HCT116 (cell line): ENCODE measurements at regions not wholly inside any gene's neighbourhood (a gene's known extent, or its start where the extent isn't known, plus 50 kb on each side); places are given as distances from the start of the nearest gene placed in this dataset.

Experiments
- ATAC-seq: fragments of 200-7000 bp; cut with Tn5 transposase; 2 replicates; pipeline ENCODE4 v1.9.1; 2020; ENCODE audit warnings: mild to moderate bottlenecking, moderate library complexity
- BruUV-seq: library from RNA; stranded (reverse); fragments of 400-500 nt; replicated peaks from 2 replicates; lab custom pipeline; 2021; lab: Mats Ljungman, UMichigan
- CTCF ChIA-PET: fragments of 300-600 bp; sonication (Branson Sonifier 250); formaldehyde crosslinking; loops from one replicate; lab custom pipeline; 2021; ENCODE audit warnings: antibody characterized with exemption; lab: Charles Lee
- POLR2A ChIA-PET: fragments of 300-600, 350-600 bp; sonication (Branson Sonifier 250); formaldehyde crosslinking; loops from one replicate; lab custom pipeline; 2021; ENCODE audit warnings: antibody characterized with exemption; lab: Charles Lee
- RAD21 ChIA-PET, 2 experiments: fragments of 300-600 bp; sonication (Branson Sonifier 250); formaldehyde crosslinking; loops; one replicate each; lab custom pipeline; 2023; ENCODE audit warnings: low total read pairs in 2 of 2; ENCODE audit not compliant: uncharacterized antibody in 2 of 2, unreplicated experiment in 2 of 2, low non-redundant PET in 1 of 2; lab: Charles Lee
- DNase-seq: peaks from one replicate; pipeline ENCODE4 v3.0.0-alpha.2; 2010; ENCODE audit warnings: low read depth, low spot score
- H2AFZ ChIP-seq: fragments of 200-600 bp; shearing (Covaris generic), sonication (generic); 2 replicates; pipeline ENCODE4 v1.6.1; 2017; ENCODE audit warnings: low read depth, mixed run types, mixed read lengths, antibody characterized with exemption, low read length; ENCODE audit not compliant: poor library complexity, severe bottlenecking
- H3K27ac ChIP-seq: 2 replicates; pipeline ENCODE4 v1.5.1; 2012; ENCODE audit warnings: low read depth, low read length
- H3K27me3 ChIP-seq: fragments of 200-600 bp; sonication (generic); 2 replicates; pipeline ENCODE4 v1.6.1; 2016; ENCODE audit warnings: mixed run types, low read length, mixed read lengths; ENCODE audit not compliant: insufficient read depth
- H3K36me3 ChIP-seq, 2 experiments: fragments of 200-500 bp in 1 of 2; fragments of 200-600 bp in 1 of 2; sonication (Bioruptor generic) in 1 of 2; sonication (generic) in 1 of 2; 2 replicates each; pipeline versions ENCODE4 v1.5.1 to v1.6.1; 2014 to 2016; ENCODE audit warnings: low read length in 2 of 2, inconsistent platforms in 1 of 2, mixed read lengths in 1 of 2, mixed run types in 1 of 2; ENCODE audit not compliant: insufficient read depth in 2 of 2, control insufficient read depth in 1 of 2
- H3K4me1 ChIP-seq, 2 experiments: fragments of 200-600 bp in 1 of 2; sonication (generic) in 1 of 2; 2 replicates each; pipeline versions ENCODE4 v1.5.1 to v1.6.1; 2012 to 2017; ENCODE audit warnings: low read length in 2 of 2, inconsistent platforms in 1 of 2, mild to moderate bottlenecking in 1 of 2, mixed read lengths in 1 of 2, mixed run types in 1 of 2, moderate library complexity in 1 of 2; ENCODE audit not compliant: insufficient read depth in 2 of 2, control insufficient read depth in 1 of 2
- H3K4me2 ChIP-seq: fragments of 200-600 bp; sonication (generic); 2 replicates; pipeline ENCODE4 v1.6.1; 2017; ENCODE audit warnings: mixed run types, low read length, mixed read lengths
- H3K4me3 ChIP-seq, 2 experiments: fragments of 200-600 bp in 1 of 2; sonication (generic) in 1 of 2; replicated peaks in 1 of 2; 2 replicates each; pipeline ENCODE4 v1.5.1; 2011 to 2016; ENCODE audit warnings: low read length in 2 of 2, control low read depth in 1 of 2, low read depth in 1 of 2, mild to moderate bottlenecking in 1 of 2, mixed read lengths in 1 of 2, mixed run types in 1 of 2
- H3K79me2 ChIP-seq: fragments of 200-600 bp; sonication (generic); 2 replicates; pipeline ENCODE4 v1.6.1; 2017; ENCODE audit warnings: mild to moderate bottlenecking, mixed run types, low read length, moderate library complexity, mixed read lengths; ENCODE audit not compliant: insufficient read depth
- H3K9ac ChIP-seq: fragments of 200-600 bp; sonication (generic); 2 replicates; pipeline ENCODE4 v1.6.1; 2016; ENCODE audit warnings: low read length, mixed read lengths
- H3K9me2 ChIP-seq: fragments of 200-600 bp; sonication (generic), shearing (Covaris generic); 2 replicates; pipeline ENCODE4 v1.6.1; 2017; ENCODE audit warnings: mixed run types, mild to moderate bottlenecking, moderate library complexity; ENCODE audit not compliant: insufficient read depth
- H3K9me3 ChIP-seq, 2 experiments: fragments of 200-500 bp in 1 of 2; fragments of 200-600 bp in 1 of 2; sonication (Bioruptor generic) in 1 of 2; sonication (generic) in 1 of 2; 2 replicates each; pipeline ENCODE4 v1.6.1; 2014 to 2017; ENCODE audit warnings: low read length in 2 of 2, mixed read lengths in 2 of 2, inconsistent platforms in 1 of 2, low read depth in 1 of 2, mild to moderate bottlenecking in 1 of 2, mixed run types in 1 of 2, moderate library complexity in 1 of 2; ENCODE audit not compliant: control insufficient read depth in 1 of 2, insufficient read depth in 1 of 2
- H4K20me1 ChIP-seq: fragments of 200-600 bp; sonication (generic), shearing (Covaris generic); 2 replicates; pipeline ENCODE4 v1.6.1; 2017; ENCODE audit warnings: mixed run types, mild to moderate bottlenecking, moderate library complexity; ENCODE audit not compliant: insufficient read depth
- CTCF ChIP-seq, 3 experiments: fragments of 200-600 bp in 1 of 3; sonication (generic) in 1 of 3; IDR thresholded peaks in 2 of 3; conservative IDR thresholded peaks in 1 of 3; 2 replicates each; pipeline ENCODE4 v1.5.1; 2012 to 2017; ENCODE audit warnings: low read depth in 2 of 3, low read length in 2 of 3, antibody characterized with exemption in 1 of 3, borderline replicate concordance in 1 of 3, control low read depth in 1 of 3, mild to moderate bottlenecking in 1 of 3, mixed read lengths in 1 of 3, mixed run types in 1 of 3, moderate library complexity in 1 of 3; ENCODE audit not compliant: insufficient read depth in 1 of 3
- ELF1 ChIP-seq: IDR thresholded peaks from 2 replicates; pipeline ENCODE4 v1.6.1; 2012; ENCODE audit warnings: low read depth, borderline replicate concordance
- RAD21 ChIP-seq: IDR thresholded peaks from 2 replicates; pipeline ENCODE4 v1.6.1; 2012; ENCODE audit warnings: low read depth, mild to moderate bottlenecking
- TCF7L2 ChIP-seq: IDR thresholded peaks from 2 replicates; pipeline ENCODE4 v1.7.0; 2011; ENCODE audit warnings: borderline replicate concordance, inconsistent platforms; ENCODE audit not compliant: insufficient read depth, insufficient read length; ENCODE audit errors: extremely low read depth
- YY1 ChIP-seq: IDR thresholded peaks from 2 replicates; pipeline ENCODE4 v1.6.1; 2011; ENCODE audit warnings: low read length, low read depth, moderate library complexity, mild to moderate bottlenecking; ENCODE audit not compliant: insufficient replicate concordance; ENCODE audit errors: extremely low read depth
- ZBTB33 ChIP-seq: IDR thresholded peaks from 2 replicates; pipeline ENCODE4 v1.6.1; 2011; ENCODE audit warnings: mild to moderate bottlenecking, low read length, moderate library complexity; ENCODE audit not compliant: insufficient replicate concordance; ENCODE audit errors: extremely low read depth
- intact Hi-C: fragments of 100-400 bp; cut with micrococcal nuclease; formaldehyde crosslinking; loops from 2 replicates; pipeline ENCODE4 v1.10.0; 2022

- intact Hi-C loops: no loop called here
- DNase-seq: no peak
These were observed 91.6 kb upstream of the NLRP2B start for GRCh38 chrX:57771689-57772088.

GRCh38 chrX:57752866-57753265 is 72.8 kb upstream of the NLRP2B start:
- Histone ChIP-seq H3K79me2 (no peaks in the 10 kb centered on the region), H2AFZ (no peak overlapping the region), H3K4me2 (no peak overlapping the region), H4K20me1 (no peaks in the 10 kb centered on the region), H3K36me3 (no peaks in the 10 kb centered on the region), H3K9me3 (no peaks in the 10 kb centered on the region), H3K9me2 (no peaks in the 10 kb centered on the region), H3K9ac (no peak overlapping the region), H3K27ac (no peak overlapping the region), H3K4me1 (no peaks in the 10 kb centered on the region), H3K27me3 (no peaks in the 10 kb centered on the region), H3K4me3 (no peak overlapping the region)
- no TSS peak for BruUV-seq
- ChIA-PET RAD21 (no interaction called here), CTCF (no interaction called here), POLR2A (no interaction called here)
- peak in 2 of 3 experiments; percentile 33 to 42; a peak in 3 of 6 replicates for TF ChIP-seq CTCF (IDR thresholded peaks at IDR 0.05 in 2 of 3, conservative IDR thresholded peaks at IDR 0.05 in 1 of 3; ENCODE audit: borderline replicate concordance in 1 of 3, insufficient read depth in 1 of 3, low read depth in 2 of 3, low read length in 2 of 3)
- TF ChIP-seq ELF1: no peak
- no peak for DNase-seq
- ATAC-seq: no peak; the same call in 1 of the 2 replicates
- intact Hi-C loops: no loop called here

More at GRCh38 chrX:57771689-57772088, 91.6 kb upstream of the NLRP2B start:
- H3K79me2 ChIP-seq: no peaks in the 10 kb centered on the region
- H3K9ac ChIP-seq: no peak overlapping the region
- H3K4me2 ChIP-seq: no peak overlapping the region
- TF ChIP-seq YY1 (no peak), TCF7L2 (no peak), ZBTB33 (no peak), RAD21 (no peak)
- no peaks in the 10 kb centered on the region for H3K9me2 ChIP-seq
- H4K20me1 ChIP-seq: no peaks in the 10 kb centered on the region
- POLR2A ChIA-PET: no interaction called here
- no peaks in the 10 kb centered on the region for H3K9me3 ChIP-seq
- no peak overlapping the region for H2AFZ ChIP-seq
- no peak overlapping the region for H3K27ac ChIP-seq
- no peak for ATAC-seq
- CTCF ChIA-PET: no interaction called here
- H3K36me3 ChIP-seq: no peaks in the 10 kb centered on the region
- no peak overlapping the region for H3K4me3 ChIP-seq
- H3K4me1 ChIP-seq: no peaks in the 10 kb centered on the region
- RAD21 ChIA-PET: no interaction called here
- no TSS peak for BruUV-seq
- H3K27me3 ChIP-seq: no peaks in the 10 kb centered on the region
